ENCODE measurements at regions not wholly inside any gene's neighbourhood (a gene's known extent, or its start where the extent isn't known, plus 50 kb on each side); places are given as distances from the start of the nearest gene placed in this dataset.

GRCh38 chrX:4550018-4550417 lies 836.6 kb upstream of the PRKX start:
- TF ChIP-seq, protein P1, sequence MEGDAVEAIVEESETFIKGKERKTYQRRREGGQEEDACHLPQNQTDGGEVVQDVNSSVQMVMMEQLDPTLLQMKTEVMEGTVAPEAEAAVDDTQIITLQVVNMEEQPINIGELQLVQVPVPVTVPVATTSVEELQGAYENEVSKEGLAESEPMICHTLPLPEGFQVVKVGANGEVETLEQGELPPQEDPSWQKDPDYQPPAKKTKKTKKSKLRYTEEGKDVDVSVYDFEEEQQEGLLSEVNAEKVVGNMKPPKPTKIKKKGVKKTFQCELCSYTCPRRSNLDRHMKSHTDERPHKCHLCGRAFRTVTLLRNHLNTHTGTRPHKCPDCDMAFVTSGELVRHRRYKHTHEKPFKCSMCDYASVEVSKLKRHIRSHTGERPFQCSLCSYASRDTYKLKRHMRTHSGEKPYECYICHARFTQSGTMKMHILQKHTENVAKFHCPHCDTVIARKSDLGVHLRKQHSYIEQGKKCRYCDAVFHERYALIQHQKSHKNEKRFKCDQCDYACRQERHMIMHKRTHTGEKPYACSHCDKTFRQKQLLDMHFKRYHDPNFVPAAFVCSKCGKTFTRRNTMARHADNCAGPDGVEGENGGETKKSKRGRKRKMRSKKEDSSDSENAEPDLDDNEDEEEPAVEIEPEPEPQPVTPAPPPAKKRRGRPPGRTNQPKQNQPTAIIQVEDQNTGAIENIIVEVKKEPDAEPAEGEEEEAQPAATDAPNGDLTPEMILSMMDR (IDR thresholded peaks at IDR 0.05) = no peak
- no peak for TF ChIP-seq POLR2A (IDR thresholded peaks at IDR 0.05)

Data from Peyer's patch (tissue), 4 donors.